ENCODE measurements at regions not wholly inside any gene's neighbourhood (a gene's known extent, or its start where the extent isn't known, plus 50 kb on each side); places are given as distances from the start of the nearest gene placed in this dataset.

DNA sequence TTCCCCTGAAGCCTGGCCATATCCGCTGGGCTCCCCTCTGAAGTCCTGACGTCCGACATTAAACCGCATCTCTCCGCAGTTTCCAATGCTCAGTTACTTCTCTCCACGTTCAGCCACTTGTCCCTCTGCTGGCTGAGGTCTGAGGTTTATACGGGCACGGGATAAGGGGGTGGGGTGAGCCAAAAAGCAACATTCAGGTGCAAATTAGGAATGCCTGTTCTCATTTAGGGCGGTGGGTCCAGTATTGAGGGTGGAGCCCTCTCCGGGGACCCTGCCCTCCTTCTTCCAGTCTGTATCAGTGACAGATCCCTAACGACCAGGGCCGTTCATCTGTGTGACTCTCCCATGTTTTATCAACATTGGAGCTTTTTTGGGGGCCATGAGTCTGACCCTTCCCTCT is 1454.4 kb downstream of the HACE1 start (continued):
- TF ChIP-seq, protein P1, sequence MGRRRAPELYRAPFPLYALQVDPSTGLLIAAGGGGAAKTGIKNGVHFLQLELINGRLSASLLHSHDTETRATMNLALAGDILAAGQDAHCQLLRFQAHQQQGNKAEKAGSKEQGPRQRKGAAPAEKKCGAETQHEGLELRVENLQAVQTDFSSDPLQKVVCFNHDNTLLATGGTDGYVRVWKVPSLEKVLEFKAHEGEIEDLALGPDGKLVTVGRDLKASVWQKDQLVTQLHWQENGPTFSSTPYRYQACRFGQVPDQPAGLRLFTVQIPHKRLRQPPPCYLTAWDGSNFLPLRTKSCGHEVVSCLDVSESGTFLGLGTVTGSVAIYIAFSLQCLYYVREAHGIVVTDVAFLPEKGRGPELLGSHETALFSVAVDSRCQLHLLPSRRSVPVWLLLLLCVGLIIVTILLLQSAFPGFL (CRISPR knock-in tag; IDR thresholded peaks at IDR 0.05; ENCODE audit: borderline replicate concordance) = no peak
- TF ChIP-seq ZBTB43 (CRISPR knock-in tag; IDR thresholded peaks at IDR 0.05) (no peak), E2F1 (CRISPR knock-in tag; IDR thresholded peaks at IDR 0.05) (no peak), ZNF317 (CRISPR knock-in tag; IDR thresholded peaks at IDR 0.05; ENCODE audit: borderline replicate concordance, low read depth) (no peak), HMGXB4 (CRISPR knock-in tag; IDR thresholded peaks at IDR 0.05) (no peak), ZNF512 (CRISPR knock-in tag; IDR thresholded peaks at IDR 0.05; ENCODE audit: borderline replicate concordance) (no peak), ZNF532 (CRISPR knock-in tag; IDR thresholded peaks at IDR 0.05; ENCODE audit: borderline replicate concordance) (no peak), E2F4 (CRISPR knock-in tag; IDR thresholded peaks at IDR 0.05; ENCODE audit: borderline replicate concordance, low read depth) (no peak), TCF7 (CRISPR knock-in tag; IDR thresholded peaks at IDR 0.05; ENCODE audit: low read depth) (no peak), ZMAT4 (CRISPR knock-in tag; IDR thresholded peaks at IDR 0.05) (no peak)
- TF ChIP-seq, protein P2, sequence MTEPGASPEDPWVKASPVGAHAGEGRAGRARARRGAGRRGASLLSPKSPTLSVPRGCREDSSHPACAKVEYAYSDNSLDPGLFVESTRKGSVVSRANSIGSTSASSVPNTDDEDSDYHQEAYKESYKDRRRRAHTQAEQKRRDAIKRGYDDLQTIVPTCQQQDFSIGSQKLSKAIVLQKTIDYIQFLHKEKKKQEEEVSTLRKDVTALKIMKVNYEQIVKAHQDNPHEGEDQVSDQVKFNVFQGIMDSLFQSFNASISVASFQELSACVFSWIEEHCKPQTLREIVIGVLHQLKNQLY (CRISPR knock-in tag; IDR thresholded peaks at IDR 0.05) = no peak

All from WTC11 (cell line).